Lung (tissue), 11 donors: ENCODE measurements at regions not wholly inside any gene's neighbourhood (a gene's known extent, or its start where the extent isn't known, plus 50 kb on each side); places are given as distances from the start of the nearest gene placed in this dataset.

Experiments
- ATAC-seq: fragments of 200-7000 bp; cut with Tn5 transposase; one replicate; pipeline ENCODE4 v1.9.1; 2020; ENCODE audit warnings: moderate number of reproducible peaks; ENCODE audit not compliant: insufficient read depth, low FRiP score
- DNase-seq, 3 donors: peaks; one replicate each; pipeline ENCODE4 v3.0.0-alpha.2; 2013 to 2017
- H3K27ac ChIP-seq, 2 donors: one replicate each; pipeline ENCODE4 v1.5.1; 2013; ENCODE audit warnings: mild to moderate bottlenecking in 2 of 2, moderate library complexity in 2 of 2, control low read depth in 1 of 2, inconsistent platforms in 1 of 2, low read depth in 1 of 2, low read length in 1 of 2
- H3K27me3 ChIP-seq, 3 donors: one replicate each; pipeline ENCODE4 v1.5.1; 2013; ENCODE audit warnings: low read length in 2 of 3; ENCODE audit not compliant: control insufficient read depth in 3 of 3, insufficient read depth in 3 of 3
- H3K36me3 ChIP-seq, 4 donors: one replicate each; pipeline ENCODE4 v1.5.1; 2013; ENCODE audit warnings: low read length in 4 of 4, mild to moderate bottlenecking in 1 of 4, moderate library complexity in 1 of 4; ENCODE audit not compliant: control insufficient read depth in 4 of 4, insufficient read depth in 4 of 4
- H3K4me1 ChIP-seq, 5 donors: one replicate each; pipeline ENCODE4 v1.5.1; 2013; ENCODE audit warnings: low read length in 5 of 5, mild to moderate bottlenecking in 2 of 5, moderate library complexity in 1 of 5; ENCODE audit not compliant: control insufficient read depth in 5 of 5, insufficient read depth in 5 of 5
- H3K4me3 ChIP-seq: one replicate; pipeline ENCODE4 v1.5.1; 2013; ENCODE audit warnings: mild to moderate bottlenecking, control low read depth, moderate library complexity
- H3K9ac ChIP-seq, 2 donors: one replicate each; pipeline ENCODE4 v1.5.1; 2013; ENCODE audit warnings: low read length in 2 of 2, control low read depth in 1 of 2; ENCODE audit not compliant: insufficient read depth in 1 of 2
- H3K9me3 ChIP-seq, 4 donors: one replicate each; pipeline ENCODE4 v1.5.1; 2013; ENCODE audit warnings: low read length in 3 of 4, mild to moderate bottlenecking in 1 of 4, moderate library complexity in 1 of 4; ENCODE audit not compliant: control insufficient read depth in 4 of 4, insufficient read depth in 3 of 4
- CTCF ChIP-seq: IDR thresholded peaks from 2 replicates; pipeline ENCODE4 v1.5.1; 2012; ENCODE audit warnings: mild to moderate bottlenecking; ENCODE audit errors: control extremely low read depth, extremely low read depth
- WGBS, 2 donors: extraction: QIAGEN DNeasy Blood & Tissue Kit; methylation state at CpG; one replicate each; pipeline ENCODE4 v1.1.7; 2013; 5-methylcytosine and 5-hydroxymethylcytosine counted together
- donor health status: control.
- donor health status: control.
- donor health status: Bipolar disorder and iron deficiency.
- donor health status: healthy.
- donor health status: DM: yes; HTN: yes; CAD: no.

- Histone ChIP-seq H3K9me3 (no peaks in the 10 kb centered on the region), H3K36me3 (no peaks in the 10 kb centered on the region), H3K4me1 (no peaks in the 10 kb centered on the region), H3K27ac (no peak overlapping the region), H3K27me3 (no peaks in the 10 kb centered on the region), H3K9ac (no peak overlapping the region), H3K4me3 (no peak overlapping the region)
- TF ChIP-seq CTCF = no peak
- 79 to 83% methylated on average over 3 of the region's 3 CpGs for WGBS, 2 donors
- ATAC-seq (no peak), DNase-seq (no peak)
Measured at GRCh38 chr11:38594895-38595294, 1996.9 kb upstream of the RAG2 start.

GRCh38 chr11:38593649-38594048 is 1995.6 kb upstream of the RAG2 start:
- no peak overlapping the region for H3K4me3 ChIP-seq
- ATAC-seq = no peak
- 85 to 91% methylated on average over 1 of the region's 1 CpG for WGBS, 2 donors

GRCh38 chr11:38582756-38583155 is 1984.7 kb upstream of the RAG2 start:
- Histone ChIP-seq H3K9me3 (peaks cover 0 to 5% (median 0%) of the 10 kb centered on the region in 4 donors), H3K4me3 (no peak overlapping the region), H3K27me3 (no peaks in the 10 kb centered on the region), H3K36me3 (no peaks in the 10 kb centered on the region), H3K9ac (no peak overlapping the region), H3K27ac (no peak overlapping the region), H3K4me1 (no peaks in the 10 kb centered on the region)
- ATAC-seq (no peak), DNase-seq (no peak)
- 54 to 79% methylated on average over 3 of the region's 3 CpGs for WGBS, 2 donors
- TF ChIP-seq CTCF = no peak

More at GRCh38 chr11:38593649-38594048, 1995.6 kb upstream of the RAG2 start:
- Histone ChIP-seq H3K27me3 (no peaks in the 10 kb centered on the region), H3K36me3 (no peaks in the 10 kb centered on the region), H3K9me3 (no peaks in the 10 kb centered on the region), H3K4me1 (no peaks in the 10 kb centered on the region), H3K27ac (no peak overlapping the region), H3K9ac (no peak overlapping the region)
- DNase-seq = no peak
- TF ChIP-seq CTCF = no peak

- peaks cover 0 to 11% (median 3%) of the 10 kb centered on the region in 4 donors for H3K9me3 ChIP-seq
- no peak overlapping the region for H3K9ac ChIP-seq
- TF ChIP-seq CTCF = no peak
- no peaks in the 10 kb centered on the region for H3K4me1 ChIP-seq
- H3K27me3 ChIP-seq = no peaks in the 10 kb centered on the region
- H3K4me3 ChIP-seq = no peak overlapping the region
- no peak for ATAC-seq
- no peak overlapping the region for H3K27ac ChIP-seq
- H3K36me3 ChIP-seq = no peaks in the 10 kb centered on the region
- no peak for DNase-seq
Measured at GRCh38 chr11:38582151-38582550, 1984.1 kb upstream of the RAG2 start.
